MM.1S (cell line): ENCODE measurements at regions not wholly inside any gene's neighbourhood (a gene's known extent, or its start where the extent isn't known, plus 50 kb on each side); places are given as distances from the start of the nearest gene placed in this dataset.
A peak's percentile ranks its signal among the peaks of the same experiment; 100 is the strongest.

Source experiments
- DNase-seq: peaks from one replicate; pipeline ENCODE4 v3.0.0-alpha.2; 2015
- H2AFZ ChIP-seq: fragments of 300-600 bp; sonication (generic); 2 replicates; pipeline ENCODE4 v1.6.0; 2016; ENCODE audit warnings: antibody characterized with exemption, low read length
- H3F3A ChIP-seq: fragments of 300-600 bp; sonication (generic); 2 replicates; pipeline ENCODE4 v1.6.1; 2016; ENCODE audit warnings: mild to moderate bottlenecking, antibody characterized with exemption, low read length, moderate library complexity, mixed read lengths; ENCODE audit not compliant: insufficient read depth
- H3K27ac ChIP-seq: fragments of 300-600 bp; sonication (generic); 2 replicates; pipeline ENCODE4 v1.5.1; 2016; ENCODE audit warnings: mild to moderate bottlenecking, low read length
- H3K27me3 ChIP-seq: fragments of 300-600 bp; sonication (generic); replicated peaks from 2 replicates; pipeline ENCODE4 v1.6.0; 2016; ENCODE audit warnings: low read length; ENCODE audit not compliant: insufficient read depth
- H3K36me3 ChIP-seq: fragments of 300-600 bp; sonication (generic); replicated peaks from 2 replicates; pipeline ENCODE4 v1.6.1; 2016; ENCODE audit warnings: mild to moderate bottlenecking, low read length, mixed read lengths; ENCODE audit not compliant: insufficient read depth
- H3K4me1 ChIP-seq: fragments of 300-600 bp; sonication (generic); 2 replicates; pipeline ENCODE4 v1.6.1; 2016; ENCODE audit warnings: low read length, mixed read lengths
- H3K4me2 ChIP-seq: fragments of 300-600 bp; sonication (generic); 2 replicates; pipeline ENCODE4 v1.6.0; 2016; ENCODE audit warnings: low read depth, low read length
- H3K4me3 ChIP-seq: fragments of 300-600 bp; sonication (generic); 2 replicates; pipeline ENCODE4 v1.5.1; 2016; ENCODE audit warnings: low read length, mixed read lengths
- H3K79me2 ChIP-seq: fragments of 300-600 bp; sonication (generic); 2 replicates; pipeline ENCODE4 v1.6.1; 2016; ENCODE audit warnings: mixed run types, low read length, mixed read lengths
- H3K9ac ChIP-seq: fragments of 300-600 bp; sonication (generic); 2 replicates; pipeline ENCODE4 v1.6.1; 2016; ENCODE audit warnings: low read length, mixed read lengths
- H3K9me2 ChIP-seq: fragments of 300-600 bp; sonication (generic); replicated peaks from 2 replicates; pipeline ENCODE4 v1.6.1; 2016; ENCODE audit warnings: mild to moderate bottlenecking, low read length, mixed read lengths; ENCODE audit not compliant: insufficient read depth
- H3K9me3 ChIP-seq: fragments of 300-600 bp; sonication (generic); replicated peaks from 2 replicates; pipeline ENCODE4 v1.6.1; 2016; ENCODE audit warnings: mild to moderate bottlenecking, low read length, mixed read lengths; ENCODE audit not compliant: insufficient read depth
- H4K20me1 ChIP-seq: fragments of 300-600 bp; sonication (generic); 2 replicates; pipeline ENCODE4 v1.6.1; 2016; ENCODE audit warnings: mild to moderate bottlenecking, low read length, moderate library complexity, mixed read lengths; ENCODE audit not compliant: insufficient read depth
- CTCF ChIP-seq: fragments of 300-600 bp; sonication (generic); IDR thresholded peaks from 2 replicates; pipeline ENCODE4 v1.5.1; 2016; ENCODE audit warnings: antibody characterized with exemption, low read length, mixed read lengths
- EZH2 ChIP-seq: fragments of 300-600 bp; sonication (generic); optimal IDR thresholded peaks from 2 replicates; pipeline ENCODE3; 2017; ENCODE audit warnings: low read depth, mild to moderate bottlenecking, antibody characterized with exemption, low read length, mixed read lengths
- EZH2phosphoT487 ChIP-seq: fragments of 300-600 bp; sonication (generic); IDR thresholded peaks from 2 replicates; pipeline ENCODE4 v1.6.1; 2018; ENCODE audit warnings: antibody characterized with exemption, low read length

GRCh38 chr3:139251529-139251928, 92.3 kb upstream of the MRPS22 start:
- Histone ChIP-seq H2AFZ (peak overlapping the region; percentile 96), H3K27ac (no peak overlapping the region)

GRCh38 chr3:139252719-139253118, 91.1 kb upstream of the MRPS22 start:
- Histone ChIP-seq H3K4me3 (no peak overlapping the region), H3K4me1 (peaks cover 9% of the 10 kb centered on the region; the same call in 1 of the 2 replicates), H4K20me1 (no peaks in the 10 kb centered on the region), H3K36me3 (no peaks in the 10 kb centered on the region), H3K9ac (no peak overlapping the region), H3K79me2 (no peaks in the 10 kb centered on the region), H3K27ac (no peak overlapping the region), H3F3A (no peaks in the 10 kb centered on the region), H3K9me3 (no peaks in the 10 kb centered on the region), H3K27me3 (no peaks in the 10 kb centered on the region), H3K9me2 (no peaks in the 10 kb centered on the region), H2AFZ (no peak overlapping the region), H3K4me2 (no peak overlapping the region)
- no peak for DNase-seq
- TF ChIP-seq CTCF (no peak), EZH2 (no peak), EZH2phosphoT487 (no peak)

More at GRCh38 chr3:139251529-139251928, 92.3 kb upstream of the MRPS22 start:
- peak overlapping the region; percentile 56 for H3K4me2 ChIP-seq
- H3K9ac ChIP-seq: peak overlapping the region; percentile 7; the same call in 1 of the 2 replicates
- H3K9me2 ChIP-seq: no peaks in the 10 kb centered on the region
- peak; percentile 74 for DNase-seq
- H3K9me3 ChIP-seq: no peaks in the 10 kb centered on the region
- H3K79me2 ChIP-seq: no peaks in the 10 kb centered on the region
- peak overlapping the region; percentile 25 for H3K4me3 ChIP-seq
- no peaks in the 10 kb centered on the region for H3K27me3 ChIP-seq
- H3K36me3 ChIP-seq: no peaks in the 10 kb centered on the region
- H3K4me1 ChIP-seq: peaks cover 11% of the 10 kb centered on the region
- no peaks in the 10 kb centered on the region for H3F3A ChIP-seq
- H4K20me1 ChIP-seq: no peaks in the 10 kb centered on the region
- no peak for TF ChIP-seq EZH2phosphoT487
- no peak for TF ChIP-seq EZH2
- no peak for TF ChIP-seq CTCF

GRCh38 chr3:139258276-139258675, 85.5 kb upstream of the MRPS22 start:
- no peaks in the 10 kb centered on the region for H3K36me3 ChIP-seq
- no peak for TF ChIP-seq EZH2
- TF ChIP-seq EZH2phosphoT487: no peak
- TF ChIP-seq CTCF: no peak
- no peaks in the 10 kb centered on the region for H3K79me2 ChIP-seq
- no peaks in the 10 kb centered on the region for H3F3A ChIP-seq
- H3K9ac ChIP-seq: no peak overlapping the region
- H3K9me2 ChIP-seq: no peaks in the 10 kb centered on the region
- H3K4me3 ChIP-seq: no peak overlapping the region
- no peaks in the 10 kb centered on the region for H3K9me3 ChIP-seq
- H3K27ac ChIP-seq: no peak overlapping the region
- no peak overlapping the region for H3K4me2 ChIP-seq
- H4K20me1 ChIP-seq: no peaks in the 10 kb centered on the region
- H2AFZ ChIP-seq: no peak overlapping the region
- DNase-seq: no peak
- H3K4me1 ChIP-seq: no peaks in the 10 kb centered on the region
- no peaks in the 10 kb centered on the region for H3K27me3 ChIP-seq
